MM.1S (cell line): ENCODE measurements at regions not wholly inside any gene's neighbourhood (a gene's known extent, or its start where the extent isn't known, plus 50 kb on each side); places are given as distances from the start of the nearest gene placed in this dataset.

Experiments
- EZH2 ChIP-seq: fragments of 300-600 bp; sonication (generic); optimal IDR thresholded peaks from 2 replicates; pipeline ENCODE3; 2017; ENCODE audit warnings: low read depth, mild to moderate bottlenecking, antibody characterized with exemption, low read length, mixed read lengths
- TF ChIP-seq, protein P1 (sequence below): fragments of 300-600 bp; sonication (generic); IDR thresholded peaks from 2 replicates; pipeline ENCODE4 v1.5.1; 2016; ENCODE audit warnings: antibody characterized with exemption, low read length, mixed read lengths

DNA sequence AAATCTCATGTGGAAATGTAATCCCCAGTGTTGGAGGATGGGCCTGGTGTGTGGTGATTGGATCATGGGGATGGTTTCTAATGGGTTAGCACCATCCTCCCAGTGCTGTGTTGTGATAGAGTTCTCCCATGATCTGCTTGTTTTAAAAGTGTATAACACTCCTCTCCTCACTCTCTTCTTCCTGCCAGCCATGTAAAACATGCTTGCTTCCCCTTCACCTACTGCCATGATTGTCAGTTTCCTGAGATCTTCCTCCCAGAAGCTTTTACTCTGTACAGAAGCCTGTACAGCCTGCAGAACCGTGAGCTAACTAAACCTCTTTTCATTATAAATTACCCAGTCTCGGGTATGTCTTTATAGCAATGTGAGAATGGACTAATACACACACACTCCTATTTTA, 499.1 kb downstream of the RASEF start:
- TF ChIP-seq, protein P1, sequence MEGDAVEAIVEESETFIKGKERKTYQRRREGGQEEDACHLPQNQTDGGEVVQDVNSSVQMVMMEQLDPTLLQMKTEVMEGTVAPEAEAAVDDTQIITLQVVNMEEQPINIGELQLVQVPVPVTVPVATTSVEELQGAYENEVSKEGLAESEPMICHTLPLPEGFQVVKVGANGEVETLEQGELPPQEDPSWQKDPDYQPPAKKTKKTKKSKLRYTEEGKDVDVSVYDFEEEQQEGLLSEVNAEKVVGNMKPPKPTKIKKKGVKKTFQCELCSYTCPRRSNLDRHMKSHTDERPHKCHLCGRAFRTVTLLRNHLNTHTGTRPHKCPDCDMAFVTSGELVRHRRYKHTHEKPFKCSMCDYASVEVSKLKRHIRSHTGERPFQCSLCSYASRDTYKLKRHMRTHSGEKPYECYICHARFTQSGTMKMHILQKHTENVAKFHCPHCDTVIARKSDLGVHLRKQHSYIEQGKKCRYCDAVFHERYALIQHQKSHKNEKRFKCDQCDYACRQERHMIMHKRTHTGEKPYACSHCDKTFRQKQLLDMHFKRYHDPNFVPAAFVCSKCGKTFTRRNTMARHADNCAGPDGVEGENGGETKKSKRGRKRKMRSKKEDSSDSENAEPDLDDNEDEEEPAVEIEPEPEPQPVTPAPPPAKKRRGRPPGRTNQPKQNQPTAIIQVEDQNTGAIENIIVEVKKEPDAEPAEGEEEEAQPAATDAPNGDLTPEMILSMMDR: no peak
- no peak for TF ChIP-seq EZH2
